HEK293 (cell line): ENCODE measurements at regions not wholly inside any gene's neighbourhood (a gene's known extent, or its start where the extent isn't known, plus 50 kb on each side); places are given as distances from the start of the nearest gene placed in this dataset.

ENCODE experiments used
- MYNN ChIP-seq: fragments of 450-650 bp; formaldehyde crosslinking; IDR thresholded peaks from 2 replicates; pipeline ENCODE4 v1.5.1; 2016; ENCODE audit warnings: missing biosample characterization, missing genetic modification characterization, borderline replicate concordance
- SCRT2 ChIP-seq: fragments of 450-650 bp; formaldehyde crosslinking; IDR thresholded peaks from 2 replicates; pipeline ENCODE4 v1.5.1; 2016; ENCODE audit warnings: missing biosample characterization, missing genetic modification characterization
- SETDB1 ChIP-seq: IDR thresholded peaks from one replicate; pipeline ENCODE4 v1.6.1; 2017; ENCODE audit warnings: mild to moderate bottlenecking, low read length, moderate library complexity, mixed read lengths; ENCODE audit not compliant: insufficient read length
- ZNF529 ChIP-seq: fragments of 450-650 bp; formaldehyde crosslinking; IDR thresholded peaks from 2 replicates; pipeline ENCODE4 v1.5.1; 2017; ENCODE audit warnings: missing genetic modification characterization, missing biosample characterization; ENCODE audit not compliant: insufficient replicate concordance
- ZNF549 ChIP-seq: fragments of 450-650 bp; IDR thresholded peaks from 2 replicates; pipeline ENCODE4 v1.5.1; 2018; ENCODE audit warnings: missing biosample characterization, missing genetic modification characterization, mild to moderate bottlenecking, inconsistent platforms, moderate library complexity
- TF ChIP-seq, protein P1 (sequence below): fragments of 450-650 bp; formaldehyde crosslinking; IDR thresholded peaks from 2 replicates; pipeline ENCODE4 v1.5.1; 2016; ENCODE audit warnings: missing biosample characterization, missing genetic modification characterization
- TF ChIP-seq, protein P2 (sequence below): fragments of 450-650 bp; formaldehyde crosslinking; IDR thresholded peaks from 2 replicates; pipeline ENCODE4 v1.5.1; 2016; ENCODE audit warnings: missing biosample characterization, missing genetic modification characterization
- TF ChIP-seq, protein P3 (sequence below): fragments of 450-650 bp; formaldehyde crosslinking; IDR thresholded peaks from 2 replicates; pipeline ENCODE4 v1.5.1; 2016; ENCODE audit warnings: missing biosample characterization, missing genetic modification characterization

DNA sequence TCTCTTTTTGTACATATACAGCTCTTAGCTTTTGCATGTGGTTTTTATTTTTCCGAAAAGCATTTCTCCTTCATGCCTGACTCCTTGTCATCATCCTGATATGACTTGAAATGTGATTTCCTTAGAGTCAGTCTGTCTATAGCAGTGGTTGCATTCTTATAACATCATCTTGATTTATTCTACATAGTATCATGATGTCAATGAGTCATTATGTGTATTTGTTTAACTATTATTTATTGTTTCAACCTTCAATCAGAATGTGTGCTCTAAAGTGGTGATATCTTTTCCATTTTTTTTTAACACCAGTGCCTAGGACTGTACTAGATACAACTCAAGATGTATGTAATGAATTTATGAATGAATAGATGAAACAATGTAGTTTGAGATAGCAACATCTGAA, 354.9 kb upstream of the CDH8 start:
- TF ChIP-seq ZNF529 (no peak), SCRT2 (no peak), SETDB1 (no peak), ZNF549 (tag by site-specific recombination) (no peak), MYNN (tag by site-specific recombination) (no peak)
- TF ChIP-seq, protein P1, sequence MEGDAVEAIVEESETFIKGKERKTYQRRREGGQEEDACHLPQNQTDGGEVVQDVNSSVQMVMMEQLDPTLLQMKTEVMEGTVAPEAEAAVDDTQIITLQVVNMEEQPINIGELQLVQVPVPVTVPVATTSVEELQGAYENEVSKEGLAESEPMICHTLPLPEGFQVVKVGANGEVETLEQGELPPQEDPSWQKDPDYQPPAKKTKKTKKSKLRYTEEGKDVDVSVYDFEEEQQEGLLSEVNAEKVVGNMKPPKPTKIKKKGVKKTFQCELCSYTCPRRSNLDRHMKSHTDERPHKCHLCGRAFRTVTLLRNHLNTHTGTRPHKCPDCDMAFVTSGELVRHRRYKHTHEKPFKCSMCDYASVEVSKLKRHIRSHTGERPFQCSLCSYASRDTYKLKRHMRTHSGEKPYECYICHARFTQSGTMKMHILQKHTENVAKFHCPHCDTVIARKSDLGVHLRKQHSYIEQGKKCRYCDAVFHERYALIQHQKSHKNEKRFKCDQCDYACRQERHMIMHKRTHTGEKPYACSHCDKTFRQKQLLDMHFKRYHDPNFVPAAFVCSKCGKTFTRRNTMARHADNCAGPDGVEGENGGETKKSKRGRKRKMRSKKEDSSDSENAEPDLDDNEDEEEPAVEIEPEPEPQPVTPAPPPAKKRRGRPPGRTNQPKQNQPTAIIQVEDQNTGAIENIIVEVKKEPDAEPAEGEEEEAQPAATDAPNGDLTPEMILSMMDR (tag by site-specific recombination): no peak
- TF ChIP-seq, protein P2, sequence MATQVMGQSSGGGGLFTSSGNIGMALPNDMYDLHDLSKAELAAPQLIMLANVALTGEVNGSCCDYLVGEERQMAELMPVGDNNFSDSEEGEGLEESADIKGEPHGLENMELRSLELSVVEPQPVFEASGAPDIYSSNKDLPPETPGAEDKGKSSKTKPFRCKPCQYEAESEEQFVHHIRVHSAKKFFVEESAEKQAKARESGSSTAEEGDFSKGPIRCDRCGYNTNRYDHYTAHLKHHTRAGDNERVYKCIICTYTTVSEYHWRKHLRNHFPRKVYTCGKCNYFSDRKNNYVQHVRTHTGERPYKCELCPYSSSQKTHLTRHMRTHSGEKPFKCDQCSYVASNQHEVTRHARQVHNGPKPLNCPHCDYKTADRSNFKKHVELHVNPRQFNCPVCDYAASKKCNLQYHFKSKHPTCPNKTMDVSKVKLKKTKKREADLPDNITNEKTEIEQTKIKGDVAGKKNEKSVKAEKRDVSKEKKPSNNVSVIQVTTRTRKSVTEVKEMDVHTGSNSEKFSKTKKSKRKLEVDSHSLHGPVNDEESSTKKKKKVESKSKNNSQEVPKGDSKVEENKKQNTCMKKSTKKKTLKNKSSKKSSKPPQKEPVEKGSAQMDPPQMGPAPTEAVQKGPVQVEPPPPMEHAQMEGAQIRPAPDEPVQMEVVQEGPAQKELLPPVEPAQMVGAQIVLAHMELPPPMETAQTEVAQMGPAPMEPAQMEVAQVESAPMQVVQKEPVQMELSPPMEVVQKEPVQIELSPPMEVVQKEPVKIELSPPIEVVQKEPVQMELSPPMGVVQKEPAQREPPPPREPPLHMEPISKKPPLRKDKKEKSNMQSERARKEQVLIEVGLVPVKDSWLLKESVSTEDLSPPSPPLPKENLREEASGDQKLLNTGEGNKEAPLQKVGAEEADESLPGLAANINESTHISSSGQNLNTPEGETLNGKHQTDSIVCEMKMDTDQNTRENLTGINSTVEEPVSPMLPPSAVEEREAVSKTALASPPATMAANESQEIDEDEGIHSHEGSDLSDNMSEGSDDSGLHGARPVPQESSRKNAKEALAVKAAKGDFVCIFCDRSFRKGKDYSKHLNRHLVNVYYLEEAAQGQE (tag by site-specific recombination): no peak
- TF ChIP-seq, protein P3, sequence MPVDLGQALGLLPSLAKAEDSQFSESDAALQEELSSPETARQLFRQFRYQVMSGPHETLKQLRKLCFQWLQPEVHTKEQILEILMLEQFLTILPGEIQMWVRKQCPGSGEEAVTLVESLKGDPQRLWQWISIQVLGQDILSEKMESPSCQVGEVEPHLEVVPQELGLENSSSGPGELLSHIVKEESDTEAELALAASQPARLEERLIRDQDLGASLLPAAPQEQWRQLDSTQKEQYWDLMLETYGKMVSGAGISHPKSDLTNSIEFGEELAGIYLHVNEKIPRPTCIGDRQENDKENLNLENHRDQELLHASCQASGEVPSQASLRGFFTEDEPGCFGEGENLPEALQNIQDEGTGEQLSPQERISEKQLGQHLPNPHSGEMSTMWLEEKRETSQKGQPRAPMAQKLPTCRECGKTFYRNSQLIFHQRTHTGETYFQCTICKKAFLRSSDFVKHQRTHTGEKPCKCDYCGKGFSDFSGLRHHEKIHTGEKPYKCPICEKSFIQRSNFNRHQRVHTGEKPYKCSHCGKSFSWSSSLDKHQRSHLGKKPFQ (tag by site-specific recombination): no peak
